ENCODE measurements at regions not wholly inside any gene's neighbourhood (a gene's known extent, or its start where the extent isn't known, plus 50 kb on each side); places are given as distances from the start of the nearest gene placed in this dataset.
A peak's percentile ranks its signal among the peaks of the same experiment; 100 is the strongest.

GRCh38 chr12:107884769-107885694, 110.5 kb downstream of the ASCL4 start:
- DNase-seq (ENCODE audit: low read depth), result peak; percentile 4
- TF ChIP-seq CTCF (IDR thresholded peaks at IDR 0.05; ENCODE audit: control insufficient read depth, insufficient read depth, low read depth, low read length, missing control alignments), result peak; percentile 79
- no peak overlapping the region for H3K4me3 ChIP-seq (ENCODE audit: control insufficient read depth, low read depth, low read length)

- TF ChIP-seq CTCF (IDR thresholded peaks at IDR 0.05; ENCODE audit: control insufficient read depth, insufficient read depth, low read depth, low read length, missing control alignments), result no peak
- H3K4me3 ChIP-seq (ENCODE audit: control insufficient read depth, low read depth, low read length), result no peak overlapping the region
- no peak for DNase-seq (ENCODE audit: low read depth)
Observed at GRCh38 chr12:107888789-107889188, 114.3 kb downstream of the ASCL4 start.

GRCh38 chr12:107891967-107892366, 117.5 kb downstream of the ASCL4 start:
- TF ChIP-seq CTCF (IDR thresholded peaks at IDR 0.05; ENCODE audit: control insufficient read depth, insufficient read depth, low read depth, low read length, missing control alignments), result peak; percentile 29
- DNase-seq (ENCODE audit: low read depth), result no peak

DNA sequence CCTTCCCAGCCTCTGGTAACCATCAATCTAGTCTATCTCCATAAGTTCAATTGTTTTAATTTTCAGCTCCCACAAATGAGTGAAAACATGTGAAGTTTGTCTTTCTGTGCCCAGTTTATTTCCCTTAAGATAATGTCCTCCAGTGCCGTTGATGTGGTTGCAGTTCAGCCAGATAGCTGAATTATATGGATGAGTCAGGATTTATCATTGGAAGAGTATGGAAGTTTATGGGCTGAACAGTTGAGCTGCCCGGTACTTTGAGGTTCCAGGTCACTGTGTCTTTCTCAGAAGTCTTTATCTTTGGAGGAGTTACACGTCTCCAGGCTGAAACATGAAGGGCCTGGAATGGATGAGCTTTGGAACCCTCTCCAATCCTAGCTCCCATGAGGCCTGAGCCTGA, 120.1 kb downstream of the ASCL4 start:
- DNase-seq (ENCODE audit: low read depth), result peak; percentile 10
- H3K4me3 ChIP-seq (ENCODE audit: control insufficient read depth, low read depth, low read length), result no peak overlapping the region
- no peak for TF ChIP-seq CTCF (IDR thresholded peaks at IDR 0.05; ENCODE audit: control insufficient read depth, insufficient read depth, low read depth, low read length, missing control alignments)

More at GRCh38 chr12:107891967-107892366, 117.5 kb downstream of the ASCL4 start:
- no peak overlapping the region for H3K4me3 ChIP-seq (ENCODE audit: control insufficient read depth, low read depth, low read length)

DNA sequence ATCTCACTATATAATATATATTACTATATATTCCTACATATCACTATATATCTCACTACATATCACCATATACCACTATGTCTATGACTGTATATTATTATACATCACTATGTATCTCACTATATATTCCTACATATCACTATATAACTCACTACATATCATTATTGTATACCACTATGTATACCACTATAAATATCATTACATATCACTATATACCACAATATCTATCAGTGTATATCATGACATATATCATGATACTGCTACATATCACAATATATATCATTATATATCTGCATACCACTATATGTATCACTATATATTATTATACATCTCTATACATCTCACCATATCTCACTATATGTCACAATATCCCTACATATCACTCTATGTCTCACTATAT, 121.5 kb downstream of the ASCL4 start:
- no peak for DNase-seq (ENCODE audit: low read depth)
- no peak overlapping the region for H3K4me3 ChIP-seq (ENCODE audit: control insufficient read depth, low read depth, low read length)
- TF ChIP-seq CTCF (IDR thresholded peaks at IDR 0.05; ENCODE audit: control insufficient read depth, insufficient read depth, low read depth, low read length, missing control alignments), result no peak

DNA sequence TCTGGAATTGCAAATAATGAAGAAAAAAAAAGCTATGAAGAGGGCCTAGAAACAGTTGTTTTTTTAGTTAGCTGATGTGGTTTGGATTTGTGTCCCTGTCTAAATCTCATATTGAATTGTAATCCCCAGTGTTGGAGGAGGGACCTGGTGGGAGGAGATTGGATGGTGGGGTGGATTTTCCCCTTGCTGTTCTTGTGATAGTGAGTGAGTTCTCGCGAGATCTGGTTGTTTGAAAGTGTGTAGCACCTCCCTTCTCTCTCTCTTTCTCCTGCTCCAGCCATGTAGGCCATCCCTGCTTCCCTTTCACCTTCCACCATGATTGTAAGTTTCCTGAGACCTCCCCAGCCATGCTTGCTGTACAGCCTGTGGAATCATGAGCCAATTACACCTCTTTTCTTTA, 126.1 kb downstream of the ASCL4 start:
- no peak overlapping the region for H3K4me3 ChIP-seq (ENCODE audit: control insufficient read depth, low read depth, low read length)
- DNase-seq (ENCODE audit: low read depth), result no peak
- TF ChIP-seq CTCF (IDR thresholded peaks at IDR 0.05; ENCODE audit: control insufficient read depth, insufficient read depth, low read depth, low read length, missing control alignments), result no peak
